ENCODE measurements at regions not wholly inside any gene's neighbourhood (a gene's known extent, or its start where the extent isn't known, plus 50 kb on each side); places are given as distances from the start of the nearest gene placed in this dataset.
"Not testable (repeated sequence)": the region's sequence is repeated elsewhere in the genome, so short reads cannot be mapped to it uniquely, and the experiment has no call there.

- Histone ChIP-seq H3K9ac (ENCODE audit: low read length) (no peak overlapping the region), H3K27me3 (ENCODE audit: control insufficient read depth, insufficient read depth, low read length) (no peaks in the 10 kb centered on the region), H3K4me1 (ENCODE audit: control insufficient read depth, insufficient read depth, low read length) (no peaks in the 10 kb centered on the region), H3K9me3 (ENCODE audit: control insufficient read depth, low read length) (no peaks in the 10 kb centered on the region), H3K36me3 (ENCODE audit: control insufficient read depth, insufficient read depth, low read length) (no peaks in the 10 kb centered on the region), H3K4me3 (ENCODE audit: low read length) (no peak overlapping the region)
Measured at GRCh38 chr5:60494144-60494543, 205.8 kb downstream of the DEPDC1B start.

- no peaks in the 10 kb centered on the region for H3K4me1 ChIP-seq (ENCODE audit: control insufficient read depth, insufficient read depth, low read length)
- H3K9ac ChIP-seq (ENCODE audit: low read length), result no peak overlapping the region
- no peaks in the 10 kb centered on the region for H3K36me3 ChIP-seq (ENCODE audit: control insufficient read depth, insufficient read depth, low read length)
- H3K27me3 ChIP-seq (ENCODE audit: control insufficient read depth, insufficient read depth, low read length), result no peaks in the 10 kb centered on the region
- no peaks in the 10 kb centered on the region for H3K9me3 ChIP-seq (ENCODE audit: control insufficient read depth, low read length)
- H3K4me3 ChIP-seq (ENCODE audit: low read length), result no peak overlapping the region
Measured at GRCh38 chr5:60493372-60493771, 206.6 kb downstream of the DEPDC1B start.

DNA sequence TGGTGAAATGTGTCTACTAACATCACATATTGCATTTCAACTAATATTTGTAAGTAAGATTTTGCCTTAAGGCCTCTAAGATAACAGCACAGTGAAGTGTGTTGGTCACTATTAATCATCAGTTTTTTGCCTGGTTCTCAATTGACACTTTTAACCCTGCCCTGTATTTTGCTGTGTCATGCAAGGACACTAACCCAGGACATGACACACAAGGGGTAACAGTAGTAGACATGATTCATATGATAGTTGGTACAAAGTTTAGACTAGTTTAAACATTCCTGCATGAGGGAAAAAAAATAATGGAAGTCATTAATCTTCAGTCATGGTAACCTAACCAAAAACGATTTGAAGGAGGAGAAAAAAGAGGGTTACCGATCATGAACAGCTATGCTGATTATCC, 207.0 kb downstream of the DEPDC1B start:
- H3K4me1 ChIP-seq (ENCODE audit: control insufficient read depth, insufficient read depth, low read length), result no peaks in the 10 kb centered on the region
- H3K4me3 ChIP-seq (ENCODE audit: low read length), result no peak overlapping the region
- H3K27me3 ChIP-seq (ENCODE audit: control insufficient read depth, insufficient read depth, low read length), result no peaks in the 10 kb centered on the region
- H3K9ac ChIP-seq (ENCODE audit: low read length), result no peak overlapping the region
- H3K9me3 ChIP-seq (ENCODE audit: control insufficient read depth, low read length), result no peaks in the 10 kb centered on the region
- H3K36me3 ChIP-seq (ENCODE audit: control insufficient read depth, insufficient read depth, low read length), result no peaks in the 10 kb centered on the region

GRCh38 chr5:60492358-60492757, 207.6 kb downstream of the DEPDC1B start:
- not testable (repeated sequence) for H3K9me3 ChIP-seq (ENCODE audit: control insufficient read depth, low read length)

GRCh38 chr5:60490597-60491166, 209.3 kb downstream of the DEPDC1B start:
- Histone ChIP-seq H3K4me3 (ENCODE audit: low read length) (no peak overlapping the region), H3K27me3 (ENCODE audit: control insufficient read depth, insufficient read depth, low read length) (no peaks in the 10 kb centered on the region), H3K4me1 (ENCODE audit: control insufficient read depth, insufficient read depth, low read length) (no peaks in the 10 kb centered on the region), H3K9me3 (ENCODE audit: control insufficient read depth, low read length) (no peaks in the 10 kb centered on the region), H3K9ac (ENCODE audit: low read length) (no peak overlapping the region), H3K36me3 (ENCODE audit: control insufficient read depth, insufficient read depth, low read length) (no peaks in the 10 kb centered on the region)

More at GRCh38 chr5:60492358-60492757, 207.6 kb downstream of the DEPDC1B start:
- H3K9ac ChIP-seq (ENCODE audit: low read length); H3K4me1 ChIP-seq (ENCODE audit: control insufficient read depth, insufficient read depth, low read length); H3K27me3 ChIP-seq (ENCODE audit: control insufficient read depth, insufficient read depth, low read length); H3K36me3 ChIP-seq (ENCODE audit: control insufficient read depth, insufficient read depth, low read length); H3K4me3 ChIP-seq (ENCODE audit: low read length): not testable (repeated sequence)

- Histone ChIP-seq H3K36me3 (ENCODE audit: control insufficient read depth, insufficient read depth, low read length) (no peaks in the 10 kb centered on the region), H3K27me3 (ENCODE audit: control insufficient read depth, insufficient read depth, low read length) (no peaks in the 10 kb centered on the region), H3K9me3 (ENCODE audit: control insufficient read depth, low read length) (no peaks in the 10 kb centered on the region), H3K4me1 (ENCODE audit: control insufficient read depth, insufficient read depth, low read length) (no peaks in the 10 kb centered on the region), H3K9ac (ENCODE audit: low read length) (no peak overlapping the region), H3K4me3 (ENCODE audit: low read length) (no peak overlapping the region)
Measured at GRCh38 chr5:60489856-60490255, 210.1 kb downstream of the DEPDC1B start.

DNA sequence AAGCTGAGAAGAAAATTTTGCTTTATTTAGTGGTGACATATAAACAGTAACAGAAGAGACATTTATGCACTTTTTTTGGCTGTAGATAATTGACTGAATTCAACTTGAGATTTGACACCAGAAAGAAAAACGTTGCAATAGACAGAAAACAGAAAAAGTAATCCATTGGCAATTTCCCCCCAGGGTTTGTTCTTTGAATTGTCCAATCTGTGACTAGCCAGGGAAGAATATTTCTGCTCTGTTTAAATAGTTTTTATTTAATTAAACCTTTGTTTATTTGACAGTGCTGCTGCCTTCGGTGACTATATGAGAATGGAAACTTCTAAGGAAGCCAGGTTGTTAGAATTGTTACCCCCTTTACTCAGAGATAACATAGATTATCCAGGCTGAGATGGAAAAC, 210.6 kb downstream of the DEPDC1B start:
- H3K4me3 ChIP-seq (ENCODE audit: low read length), result no peak overlapping the region

DNA sequence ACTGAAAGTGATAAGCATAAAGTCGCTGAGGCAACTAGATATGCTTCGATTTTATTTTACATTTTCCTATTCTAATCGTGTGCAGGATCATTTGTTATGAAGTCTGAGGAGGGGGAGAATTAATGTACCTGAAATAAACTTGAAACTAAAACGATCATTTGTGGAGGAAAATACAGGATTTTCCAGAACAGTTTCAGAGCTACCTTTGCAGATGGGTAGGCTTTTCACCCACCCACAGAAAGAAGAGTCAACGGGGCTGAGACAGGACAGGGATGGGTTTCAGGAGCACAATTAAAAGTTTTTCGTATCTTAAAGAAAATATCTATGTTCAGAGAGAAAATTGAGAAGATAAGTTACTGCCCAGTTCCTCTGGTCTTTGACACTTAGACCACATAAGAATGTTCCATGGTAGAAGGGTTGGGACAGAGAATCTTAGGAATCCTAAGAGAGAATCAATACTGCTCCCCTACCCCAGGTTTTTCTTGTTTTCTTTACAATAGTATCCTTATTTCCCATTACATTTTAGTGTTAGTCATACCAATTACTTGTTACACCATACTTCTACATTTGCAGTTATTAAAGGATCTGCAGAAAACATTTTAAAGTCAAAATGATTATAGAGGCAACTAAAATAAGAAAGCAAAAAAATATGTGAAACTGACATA, 211.4 kb downstream of the DEPDC1B start:
- Histone ChIP-seq H3K9ac (ENCODE audit: low read length) (peak overlapping the region; percentile 76), H3K9me3 (ENCODE audit: control insufficient read depth, low read length) (no peaks in the 10 kb centered on the region), H3K4me1 (ENCODE audit: control insufficient read depth, insufficient read depth, low read length) (no peaks in the 10 kb centered on the region), H3K27me3 (ENCODE audit: control insufficient read depth, insufficient read depth, low read length) (no peaks in the 10 kb centered on the region), H3K36me3 (ENCODE audit: control insufficient read depth, insufficient read depth, low read length) (no peaks in the 10 kb centered on the region), H3K4me3 (ENCODE audit: low read length) (peak overlapping the region; percentile 43)

More for the DNA sequence above, 210.6 kb downstream of the DEPDC1B start:
- H3K9ac ChIP-seq (ENCODE audit: low read length), result no peak overlapping the region
- H3K4me1 ChIP-seq (ENCODE audit: control insufficient read depth, insufficient read depth, low read length), result no peaks in the 10 kb centered on the region
- H3K9me3 ChIP-seq (ENCODE audit: control insufficient read depth, low read length), result no peaks in the 10 kb centered on the region
- no peaks in the 10 kb centered on the region for H3K27me3 ChIP-seq (ENCODE audit: control insufficient read depth, insufficient read depth, low read length)
- H3K36me3 ChIP-seq (ENCODE audit: control insufficient read depth, insufficient read depth, low read length), result no peaks in the 10 kb centered on the region

DNA sequence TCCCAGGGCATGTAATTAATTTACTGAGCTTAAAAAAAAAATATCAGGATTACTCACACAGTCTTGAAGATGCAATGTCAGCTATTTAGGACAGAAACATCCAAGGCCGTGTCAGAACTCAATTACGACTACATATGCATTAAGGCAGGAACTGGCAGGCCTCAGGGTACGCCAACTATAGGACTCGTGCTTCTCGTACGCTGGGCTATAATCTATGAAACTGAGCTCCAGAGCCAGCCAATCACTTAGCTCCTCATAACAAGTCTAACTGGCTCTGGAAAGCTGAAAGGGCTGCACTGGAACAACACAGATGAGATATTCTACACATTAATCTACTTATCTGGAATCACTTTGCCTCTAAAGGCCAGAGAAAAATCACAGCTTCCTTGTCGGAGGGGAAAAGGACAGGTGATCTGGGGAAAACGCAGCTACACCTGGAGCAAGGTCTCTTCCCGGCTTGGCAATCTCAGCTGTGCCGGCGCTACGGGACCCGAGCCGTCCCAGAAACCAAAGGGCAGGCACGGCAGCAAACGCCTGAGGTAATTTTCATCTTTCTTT, 212.0 kb downstream of the DEPDC1B start:
- Histone ChIP-seq H3K36me3 (ENCODE audit: control insufficient read depth, insufficient read depth, low read length) (no peaks in the 10 kb centered on the region), H3K4me3 (ENCODE audit: low read length) (peak overlapping the region; percentile 43), H3K27me3 (ENCODE audit: control insufficient read depth, insufficient read depth, low read length) (no peaks in the 10 kb centered on the region), H3K9me3 (ENCODE audit: control insufficient read depth, low read length) (no peaks in the 10 kb centered on the region), H3K4me1 (ENCODE audit: control insufficient read depth, insufficient read depth, low read length) (no peaks in the 10 kb centered on the region), H3K9ac (ENCODE audit: low read length) (peak overlapping the region; percentile 76)

- no peaks in the 10 kb centered on the region for H3K4me1 ChIP-seq (ENCODE audit: control insufficient read depth, insufficient read depth, low read length)
- no peak overlapping the region for H3K4me3 ChIP-seq (ENCODE audit: low read length)
- H3K36me3 ChIP-seq (ENCODE audit: control insufficient read depth, insufficient read depth, low read length), result no peaks in the 10 kb centered on the region
- H3K27me3 ChIP-seq (ENCODE audit: control insufficient read depth, insufficient read depth, low read length), result no peaks in the 10 kb centered on the region
- no peaks in the 10 kb centered on the region for H3K9me3 ChIP-seq (ENCODE audit: control insufficient read depth, low read length)
- peak overlapping the region; percentile 76 for H3K9ac ChIP-seq (ENCODE audit: low read length)
Measured at GRCh38 chr5:60487476-60487875, 212.5 kb downstream of the DEPDC1B start.

GRCh38 chr5:60485361-60485760, 214.6 kb downstream of the DEPDC1B start:
- Histone ChIP-seq H3K9me3 (ENCODE audit: control insufficient read depth, low read length) (no peaks in the 10 kb centered on the region), H3K4me1 (ENCODE audit: control insufficient read depth, insufficient read depth, low read length) (no peaks in the 10 kb centered on the region), H3K4me3 (ENCODE audit: low read length) (no peak overlapping the region)

GRCh38 chr5:60483050-60483449, 216.9 kb downstream of the DEPDC1B start:
- Histone ChIP-seq H3K4me3 (ENCODE audit: low read length) (no peak overlapping the region), H3K9ac (ENCODE audit: low read length) (no peak overlapping the region), H3K9me3 (ENCODE audit: control insufficient read depth, low read length) (no peaks in the 10 kb centered on the region), H3K4me1 (ENCODE audit: control insufficient read depth, insufficient read depth, low read length) (no peaks in the 10 kb centered on the region), H3K27me3 (ENCODE audit: control insufficient read depth, insufficient read depth, low read length) (no peaks in the 10 kb centered on the region), H3K36me3 (ENCODE audit: control insufficient read depth, insufficient read depth, low read length) (no peaks in the 10 kb centered on the region)

More at GRCh38 chr5:60485361-60485760, 214.6 kb downstream of the DEPDC1B start:
- no peak overlapping the region for H3K9ac ChIP-seq (ENCODE audit: low read length)
- no peaks in the 10 kb centered on the region for H3K27me3 ChIP-seq (ENCODE audit: control insufficient read depth, insufficient read depth, low read length)
- H3K36me3 ChIP-seq (ENCODE audit: control insufficient read depth, insufficient read depth, low read length), result no peaks in the 10 kb centered on the region

Data from mucosa of stomach (tissue), 1 donor.